ENCODE measurements at regions not wholly inside any gene's neighbourhood (a gene's known extent, or its start where the extent isn't known, plus 50 kb on each side); places are given as distances from the start of the nearest gene placed in this dataset.
"Not testable (repeated sequence)": the region's sequence is repeated elsewhere in the genome, so short reads cannot be mapped to it uniquely, and the experiment has no call there.

- H3K4me1 ChIP-seq (ENCODE audit: insufficient read depth) = no peaks in the 10 kb centered on the region
- H3K4me1 Mint-ChIP-seq = peaks cover 4% of the 10 kb centered on the region; the same call in 2 of the 3 replicates
- no peaks in the 10 kb centered on the region for H3K36me3 ChIP-seq (ENCODE audit: insufficient read depth)
- no peak overlapping the region for H3K4me2 ChIP-seq
- no peaks in the 10 kb centered on the region for H3K27me3 Mint-ChIP-seq (ENCODE audit: insufficient read depth, low read depth, poor library complexity)
- H3F3A ChIP-seq (replicated peaks; ENCODE audit: low read depth) = no peaks in the 10 kb centered on the region
- DNase-seq (ENCODE audit: low spot score) (no peak), ATAC-seq (no peak)
- no peak overlapping the region for H3K27ac Mint-ChIP-seq
- TF ChIP-seq CTCF (conservative IDR thresholded peaks at IDR 0.05; ENCODE audit: low read depth in 2 of 2) = no peak
- no peak for TF ChIP-seq CREB1 (CRISPR knock-in tag; IDR thresholded peaks at IDR 0.05; ENCODE audit: low read depth)
- H3K79me2 ChIP-seq (replicated peaks; ENCODE audit: insufficient read depth) = no peaks in the 10 kb centered on the region
- peaks cover 8% of the 10 kb centered on the region; the same call in 2 of the 3 replicates for H3K36me3 Mint-ChIP-seq (ENCODE audit: low read depth)
- H3K27me3 ChIP-seq (ENCODE audit: insufficient read depth) = no peaks in the 10 kb centered on the region
- no peak overlapping the region for H3K27ac ChIP-seq (ENCODE audit: low read depth)
- no peak overlapping the region for H3K4me3 ChIP-seq
- no peak overlapping the region for H3K4me3 Mint-ChIP-seq
- peaks cover 9% of the 10 kb centered on the region; the same call in 1 of the 2 replicates for H3K9me2 ChIP-seq (ENCODE audit: insufficient read depth)
- no peak overlapping the region for H2AFZ ChIP-seq
- H3K9me3 Mint-ChIP-seq = peaks cover 12% of the 10 kb centered on the region
- no peaks in the 10 kb centered on the region for H4K20me1 ChIP-seq (replicated peaks; ENCODE audit: insufficient read depth)
These were observed 168.4 kb upstream of the SMARCAD1 start for GRCh38 chr4:94039226-94039625.

DNA sequence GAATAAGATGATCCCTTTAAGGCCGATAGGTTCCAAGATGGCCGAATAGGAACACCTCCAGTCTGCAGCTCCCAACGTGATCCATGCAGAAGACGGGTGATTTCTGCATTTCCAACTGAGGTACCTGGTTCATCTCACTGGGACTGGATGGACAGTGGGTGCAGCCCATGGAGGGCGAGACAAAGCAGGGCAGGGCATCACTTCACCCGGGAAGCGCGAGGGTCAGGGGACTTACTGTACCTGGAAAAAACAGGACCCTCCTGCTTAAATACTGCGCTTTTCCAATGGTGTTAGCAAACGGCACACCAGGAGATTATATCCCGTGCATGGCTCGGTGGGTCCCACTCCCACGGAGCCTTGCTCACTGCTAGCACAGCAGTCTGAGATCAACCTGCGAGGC is 163.2 kb upstream of the SMARCAD1 start:
- not testable (repeated sequence) for H3K27ac ChIP-seq (ENCODE audit: low read depth); H3K4me2 ChIP-seq; H3K4me3 ChIP-seq; H3K79me2 ChIP-seq (replicated peaks; ENCODE audit: insufficient read depth); H2AFZ ChIP-seq; H3K4me3 Mint-ChIP-seq; ATAC-seq; H4K20me1 ChIP-seq (replicated peaks; ENCODE audit: insufficient read depth); H3K27ac Mint-ChIP-seq; H3K36me3 ChIP-seq (ENCODE audit: insufficient read depth); H3K4me1 ChIP-seq (ENCODE audit: insufficient read depth); H3K4me1 Mint-ChIP-seq; H3F3A ChIP-seq (replicated peaks; ENCODE audit: low read depth); H3K27me3 ChIP-seq (ENCODE audit: insufficient read depth); DNase-seq (ENCODE audit: low spot score); H3K27me3 Mint-ChIP-seq (ENCODE audit: insufficient read depth, low read depth, poor library complexity)
- peaks cover 14% of the 10 kb centered on the region; the same call in 1 of the 2 replicates for H3K9me2 ChIP-seq (ENCODE audit: insufficient read depth)
- peaks cover 40% of the 10 kb centered on the region for H3K9me3 Mint-ChIP-seq
- H3K36me3 Mint-ChIP-seq (ENCODE audit: low read depth) = peaks cover 25% of the 10 kb centered on the region; the same call in 2 of the 3 replicates

- Mint-ChIP-seq H3K4me3 (no peak overlapping the region), H3K9me3 (no peaks in the 10 kb centered on the region), H3K36me3 (ENCODE audit: low read depth) (no peaks in the 10 kb centered on the region), H3K27ac (no peak overlapping the region), H3K27me3 (ENCODE audit: insufficient read depth, low read depth, poor library complexity) (no peaks in the 10 kb centered on the region), H3K4me1 (peaks cover 17% of the 10 kb centered on the region)
- Histone ChIP-seq H2AFZ (no peak overlapping the region), H3K9me2 (ENCODE audit: insufficient read depth) (no peaks in the 10 kb centered on the region), H3K27ac (ENCODE audit: low read depth) (no peak overlapping the region), H4K20me1 (replicated peaks; ENCODE audit: insufficient read depth) (no peaks in the 10 kb centered on the region), H3F3A (replicated peaks; ENCODE audit: low read depth) (no peaks in the 10 kb centered on the region), H3K4me3 (no peak overlapping the region), H3K4me2 (no peak overlapping the region), H3K4me1 (ENCODE audit: insufficient read depth) (peaks cover 18% of the 10 kb centered on the region; the same call in 1 of the 2 replicates), H3K27me3 (ENCODE audit: insufficient read depth) (no peaks in the 10 kb centered on the region), H3K79me2 (replicated peaks; ENCODE audit: insufficient read depth) (no peaks in the 10 kb centered on the region), H3K36me3 (ENCODE audit: insufficient read depth) (no peaks in the 10 kb centered on the region)
- DNase-seq (ENCODE audit: low spot score) (no peak), ATAC-seq (no peak)
- TF ChIP-seq JUNB (IDR thresholded peaks at IDR 0.05; ENCODE audit: unreplicated experiment) (no peak), CREB1 (CRISPR knock-in tag; IDR thresholded peaks at IDR 0.05; ENCODE audit: low read depth) (no peak)
- TF ChIP-seq, protein P1, sequence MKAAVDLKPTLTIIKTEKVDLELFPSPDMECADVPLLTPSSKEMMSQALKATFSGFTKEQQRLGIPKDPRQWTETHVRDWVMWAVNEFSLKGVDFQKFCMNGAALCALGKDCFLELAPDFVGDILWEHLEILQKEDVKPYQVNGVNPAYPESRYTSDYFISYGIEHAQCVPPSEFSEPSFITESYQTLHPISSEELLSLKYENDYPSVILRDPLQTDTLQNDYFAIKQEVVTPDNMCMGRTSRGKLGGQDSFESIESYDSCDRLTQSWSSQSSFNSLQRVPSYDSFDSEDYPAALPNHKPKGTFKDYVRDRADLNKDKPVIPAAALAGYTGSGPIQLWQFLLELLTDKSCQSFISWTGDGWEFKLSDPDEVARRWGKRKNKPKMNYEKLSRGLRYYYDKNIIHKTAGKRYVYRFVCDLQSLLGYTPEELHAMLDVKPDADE (IDR thresholded peaks at IDR 0.05) = no peak
- TF ChIP-seq, protein P2, sequence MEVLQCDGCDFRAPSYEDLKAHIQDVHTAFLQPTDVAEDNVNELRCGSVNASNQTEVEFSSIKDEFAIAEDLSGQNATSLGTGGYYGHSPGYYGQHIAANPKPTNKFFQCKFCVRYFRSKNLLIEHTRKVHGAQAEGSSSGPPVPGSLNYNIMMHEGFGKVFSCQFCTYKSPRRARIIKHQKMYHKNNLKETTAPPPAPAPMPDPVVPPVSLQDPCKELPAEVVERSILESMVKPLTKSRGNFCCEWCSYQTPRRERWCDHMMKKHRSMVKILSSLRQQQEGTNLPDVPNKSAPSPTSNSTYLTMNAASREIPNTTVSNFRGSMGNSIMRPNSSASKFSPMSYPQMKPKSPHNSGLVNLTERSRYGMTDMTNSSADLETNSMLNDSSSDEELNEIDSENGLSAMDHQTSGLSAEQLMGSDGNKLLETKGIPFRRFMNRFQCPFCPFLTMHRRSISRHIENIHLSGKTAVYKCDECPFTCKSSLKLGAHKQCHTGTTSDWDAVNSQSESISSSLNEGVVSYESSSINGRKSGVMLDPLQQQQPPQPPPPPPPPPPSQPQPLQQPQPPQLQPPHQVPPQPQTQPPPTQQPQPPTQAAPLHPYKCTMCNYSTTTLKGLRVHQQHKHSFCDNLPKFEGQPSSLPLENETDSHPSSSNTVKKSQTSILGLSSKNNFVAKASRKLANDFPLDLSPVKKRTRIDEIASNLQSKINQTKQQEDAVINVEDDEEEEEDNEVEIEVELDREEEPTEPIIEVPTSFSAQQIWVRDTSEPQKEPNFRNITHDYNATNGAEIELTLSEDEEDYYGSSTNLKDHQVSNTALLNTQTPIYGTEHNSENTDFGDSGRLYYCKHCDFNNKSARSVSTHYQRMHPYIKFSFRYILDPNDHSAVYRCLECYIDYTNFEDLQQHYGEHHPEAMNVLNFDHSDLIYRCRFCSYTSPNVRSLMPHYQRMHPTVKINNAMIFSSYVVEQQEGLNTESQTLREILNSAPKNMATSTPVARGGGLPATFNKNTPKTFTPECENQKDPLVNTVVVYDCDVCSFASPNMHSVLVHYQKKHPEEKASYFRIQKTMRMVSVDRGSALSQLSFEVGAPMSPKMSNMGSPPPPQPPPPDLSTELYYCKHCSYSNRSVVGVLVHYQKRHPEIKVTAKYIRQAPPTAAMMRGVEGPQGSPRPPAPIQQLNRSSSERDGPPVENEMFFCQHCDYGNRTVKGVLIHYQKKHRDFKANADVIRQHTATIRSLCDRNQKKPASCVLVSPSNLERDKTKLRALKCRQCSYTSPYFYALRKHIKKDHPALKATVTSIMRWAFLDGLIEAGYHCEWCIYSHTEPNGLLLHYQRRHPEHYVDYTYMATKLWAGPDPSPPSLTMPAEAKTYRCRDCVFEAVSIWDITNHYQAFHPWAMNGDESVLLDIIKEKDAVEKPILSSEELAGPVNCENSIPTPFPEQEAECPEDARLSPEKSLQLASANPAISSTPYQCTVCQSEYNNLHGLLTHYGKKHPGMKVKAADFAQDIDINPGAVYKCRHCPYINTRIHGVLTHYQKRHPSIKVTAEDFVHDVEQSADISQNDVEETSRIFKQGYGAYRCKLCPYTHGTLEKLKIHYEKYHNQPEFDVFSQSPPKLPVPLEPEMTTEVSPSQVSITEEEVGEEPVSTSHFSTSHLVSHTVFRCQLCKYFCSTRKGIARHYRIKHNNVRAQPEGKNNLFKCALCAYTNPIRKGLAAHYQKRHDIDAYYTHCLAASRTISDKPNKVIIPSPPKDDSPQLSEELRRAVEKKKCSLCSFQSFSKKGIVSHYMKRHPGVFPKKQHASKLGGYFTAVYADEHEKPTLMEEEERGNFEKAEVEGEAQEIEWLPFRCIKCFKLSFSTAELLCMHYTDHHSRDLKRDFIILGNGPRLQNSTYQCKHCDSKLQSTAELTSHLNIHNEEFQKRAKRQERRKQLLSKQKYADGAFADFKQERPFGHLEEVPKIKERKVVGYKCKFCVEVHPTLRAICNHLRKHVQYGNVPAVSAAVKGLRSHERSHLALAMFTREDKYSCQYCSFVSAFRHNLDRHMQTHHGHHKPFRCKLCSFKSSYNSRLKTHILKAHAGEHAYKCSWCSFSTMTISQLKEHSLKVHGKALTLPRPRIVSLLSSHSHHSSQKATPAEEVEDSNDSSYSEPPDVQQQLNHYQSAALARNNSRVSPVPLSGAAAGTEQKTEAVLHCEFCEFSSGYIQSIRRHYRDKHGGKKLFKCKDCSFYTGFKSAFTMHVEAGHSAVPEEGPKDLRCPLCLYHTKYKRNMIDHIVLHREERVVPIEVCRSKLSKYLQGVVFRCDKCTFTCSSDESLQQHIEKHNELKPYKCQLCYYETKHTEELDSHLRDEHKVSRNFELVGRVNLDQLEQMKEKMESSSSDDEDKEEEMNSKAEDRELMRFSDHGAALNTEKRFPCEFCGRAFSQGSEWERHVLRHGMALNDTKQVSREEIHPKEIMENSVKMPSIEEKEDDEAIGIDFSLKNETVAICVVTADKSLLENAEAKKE (CRISPR knock-in tag; IDR thresholded peaks at IDR 0.05) = no peak
These were observed 144.6 kb upstream of the SMARCAD1 start for GRCh38 chr4:94063084-94063483.

Measured in GM23338 (cell line).